OCI-LY7 (cell line): ENCODE measurements at regions not wholly inside any gene's neighbourhood (a gene's known extent, or its start where the extent isn't known, plus 50 kb on each side); places are given as distances from the start of the nearest gene placed in this dataset.

ENCODE experiments used
- EZH2phosphoT487 ChIP-seq: fragments of 200-600 bp; sonication (generic); IDR thresholded peaks from 2 replicates; pipeline ENCODE4 v1.6.1; 2018; ENCODE audit warnings: low read depth, borderline replicate concordance, mild to moderate bottlenecking, mixed run types, antibody characterized with exemption, low read length, moderate library complexity, mixed read lengths
- TF ChIP-seq, protein P1 (sequence below): fragments of 200-600 bp; sonication (generic); conservative IDR thresholded peaks from 2 replicates; pipeline ENCODE4 v1.5.1; 2014; ENCODE audit warnings: mild to moderate bottlenecking, antibody characterized with exemption, low read length, moderate library complexity, mixed read lengths

DNA sequence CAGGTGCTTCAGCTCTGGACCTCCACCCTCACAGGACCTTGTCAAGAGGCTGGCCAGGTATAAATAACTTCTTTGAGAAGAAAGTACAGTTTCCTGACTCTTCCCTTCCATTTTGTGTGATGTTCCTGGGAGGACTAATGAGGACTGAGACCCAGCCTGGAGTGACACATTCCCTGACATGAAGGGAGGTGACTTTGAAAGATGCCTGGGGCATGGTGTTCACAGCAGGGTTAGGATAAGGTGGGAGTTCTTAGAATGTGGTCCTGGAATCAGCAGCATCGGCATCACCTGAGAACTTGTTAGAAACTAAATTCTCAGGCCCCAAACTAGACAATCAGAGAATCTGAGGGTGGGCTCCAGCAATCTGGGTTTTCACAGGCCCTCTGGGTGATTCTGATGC, 224.9 kb upstream of the BOD1L1 start:
- TF ChIP-seq, protein P1, sequence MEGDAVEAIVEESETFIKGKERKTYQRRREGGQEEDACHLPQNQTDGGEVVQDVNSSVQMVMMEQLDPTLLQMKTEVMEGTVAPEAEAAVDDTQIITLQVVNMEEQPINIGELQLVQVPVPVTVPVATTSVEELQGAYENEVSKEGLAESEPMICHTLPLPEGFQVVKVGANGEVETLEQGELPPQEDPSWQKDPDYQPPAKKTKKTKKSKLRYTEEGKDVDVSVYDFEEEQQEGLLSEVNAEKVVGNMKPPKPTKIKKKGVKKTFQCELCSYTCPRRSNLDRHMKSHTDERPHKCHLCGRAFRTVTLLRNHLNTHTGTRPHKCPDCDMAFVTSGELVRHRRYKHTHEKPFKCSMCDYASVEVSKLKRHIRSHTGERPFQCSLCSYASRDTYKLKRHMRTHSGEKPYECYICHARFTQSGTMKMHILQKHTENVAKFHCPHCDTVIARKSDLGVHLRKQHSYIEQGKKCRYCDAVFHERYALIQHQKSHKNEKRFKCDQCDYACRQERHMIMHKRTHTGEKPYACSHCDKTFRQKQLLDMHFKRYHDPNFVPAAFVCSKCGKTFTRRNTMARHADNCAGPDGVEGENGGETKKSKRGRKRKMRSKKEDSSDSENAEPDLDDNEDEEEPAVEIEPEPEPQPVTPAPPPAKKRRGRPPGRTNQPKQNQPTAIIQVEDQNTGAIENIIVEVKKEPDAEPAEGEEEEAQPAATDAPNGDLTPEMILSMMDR, result no peak
- TF ChIP-seq EZH2phosphoT487, result no peak
